22Rv1 (cell line): ENCODE measurements at regions not wholly inside any gene's neighbourhood (a gene's known extent, or its start where the extent isn't known, plus 50 kb on each side); places are given as distances from the start of the nearest gene placed in this dataset.
"Not testable (repeated sequence)": the region's sequence is repeated elsewhere in the genome, so short reads cannot be mapped to it uniquely, and the experiment has no call there.

Experiments
- ZFX ChIP-seq: fragments of 450-650 bp; IDR thresholded peaks from 2 replicates; pipeline ENCODE4 v1.6.1; 2017; ENCODE audit warnings: antibody characterized with exemption, borderline replicate concordance
- TF ChIP-seq, protein P1 (sequence below): fragments of 450-650 bp; IDR thresholded peaks from 2 replicates; pipeline ENCODE4 v1.5.1; 2017; ENCODE audit warnings: mild to moderate bottlenecking

DNA sequence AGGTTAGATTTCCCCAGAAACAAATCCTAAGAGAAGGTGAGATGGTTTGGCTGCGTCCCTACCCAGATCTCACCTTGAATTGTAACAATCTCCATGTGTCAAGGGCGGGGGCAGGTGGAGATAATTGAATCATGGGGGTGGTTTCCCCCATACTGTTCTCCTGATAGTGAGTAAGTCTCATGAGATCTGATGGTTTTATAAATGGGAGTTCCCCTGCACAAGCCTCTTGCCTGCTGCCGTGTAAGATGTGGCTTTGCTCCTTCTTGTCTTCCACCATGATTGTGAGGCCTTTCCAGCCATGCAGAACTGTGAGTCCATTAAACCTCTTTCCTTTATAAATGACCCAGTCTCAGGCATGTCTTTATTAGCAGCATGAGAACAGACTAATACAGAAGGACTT, 132.2 kb downstream of the NPIPA8 start:
- TF ChIP-seq, protein P1, sequence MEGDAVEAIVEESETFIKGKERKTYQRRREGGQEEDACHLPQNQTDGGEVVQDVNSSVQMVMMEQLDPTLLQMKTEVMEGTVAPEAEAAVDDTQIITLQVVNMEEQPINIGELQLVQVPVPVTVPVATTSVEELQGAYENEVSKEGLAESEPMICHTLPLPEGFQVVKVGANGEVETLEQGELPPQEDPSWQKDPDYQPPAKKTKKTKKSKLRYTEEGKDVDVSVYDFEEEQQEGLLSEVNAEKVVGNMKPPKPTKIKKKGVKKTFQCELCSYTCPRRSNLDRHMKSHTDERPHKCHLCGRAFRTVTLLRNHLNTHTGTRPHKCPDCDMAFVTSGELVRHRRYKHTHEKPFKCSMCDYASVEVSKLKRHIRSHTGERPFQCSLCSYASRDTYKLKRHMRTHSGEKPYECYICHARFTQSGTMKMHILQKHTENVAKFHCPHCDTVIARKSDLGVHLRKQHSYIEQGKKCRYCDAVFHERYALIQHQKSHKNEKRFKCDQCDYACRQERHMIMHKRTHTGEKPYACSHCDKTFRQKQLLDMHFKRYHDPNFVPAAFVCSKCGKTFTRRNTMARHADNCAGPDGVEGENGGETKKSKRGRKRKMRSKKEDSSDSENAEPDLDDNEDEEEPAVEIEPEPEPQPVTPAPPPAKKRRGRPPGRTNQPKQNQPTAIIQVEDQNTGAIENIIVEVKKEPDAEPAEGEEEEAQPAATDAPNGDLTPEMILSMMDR = not testable (repeated sequence)
- not testable (repeated sequence) for TF ChIP-seq ZFX
